ENCODE measurements at regions not wholly inside any gene's neighbourhood (a gene's known extent, or its start where the extent isn't known, plus 50 kb on each side); places are given as distances from the start of the nearest gene placed in this dataset.

GRCh38 chr18:70931942-70932814 is 643.3 kb downstream of the SOCS6 start:
- H3K4me3 ChIP-seq (ENCODE audit: low read depth, low read length): no peak overlapping the region
- TF ChIP-seq CTCF (IDR thresholded peaks at IDR 0.05; ENCODE audit: insufficient read depth, low read depth, low read length, missing control alignments): peak; percentile 40
- DNase-seq (ENCODE audit: low read depth): peak; percentile 9

GRCh38 chr18:70920840-70921374 is 632.1 kb downstream of the SOCS6 start:
- DNase-seq (ENCODE audit: low read depth): no peak
- H3K4me3 ChIP-seq (ENCODE audit: low read depth, low read length): no peak overlapping the region
- no peak for TF ChIP-seq CTCF (IDR thresholded peaks at IDR 0.05; ENCODE audit: insufficient read depth, low read depth, low read length, missing control alignments)

- no peak overlapping the region for H3K4me3 ChIP-seq (ENCODE audit: low read depth, low read length)
- DNase-seq (ENCODE audit: low read depth): no peak
- no peak for TF ChIP-seq CTCF (IDR thresholded peaks at IDR 0.05; ENCODE audit: insufficient read depth, low read depth, low read length, missing control alignments)
Observed at GRCh38 chr18:70907673-70908072, 618.8 kb downstream of the SOCS6 start.

- DNase-seq (ENCODE audit: low read depth): no peak
- no peak for TF ChIP-seq CTCF (IDR thresholded peaks at IDR 0.05; ENCODE audit: insufficient read depth, low read depth, low read length, missing control alignments)
- H3K4me3 ChIP-seq (ENCODE audit: low read depth, low read length): no peak overlapping the region
Observed at GRCh38 chr18:70892381-70892780, 603.5 kb downstream of the SOCS6 start.

- DNase-seq (ENCODE audit: low read depth): no peak
- TF ChIP-seq CTCF (IDR thresholded peaks at IDR 0.05; ENCODE audit: insufficient read depth, low read depth, low read length, missing control alignments): no peak
Observed at GRCh38 chr18:70870292-70870691, 581.4 kb downstream of the SOCS6 start.

GRCh38 chr18:70848329-70848728 is 559.5 kb downstream of the SOCS6 start:
- TF ChIP-seq CTCF (IDR thresholded peaks at IDR 0.05; ENCODE audit: insufficient read depth, low read depth, low read length, missing control alignments): no peak
- DNase-seq (ENCODE audit: low read depth): no peak
- no peak overlapping the region for H3K4me3 ChIP-seq (ENCODE audit: low read depth, low read length)

More at GRCh38 chr18:70870292-70870691, 581.4 kb downstream of the SOCS6 start:
- H3K4me3 ChIP-seq (ENCODE audit: low read depth, low read length): no peak overlapping the region

All from GM12865 (cell line).